CD4-positive, alpha-beta T cell treated with Interleukin-15 for 4 hours (primary cell): ENCODE measurements at regions not wholly inside any gene's neighbourhood (a gene's known extent, or its start where the extent isn't known, plus 50 kb on each side); places are given as distances from the start of the nearest gene placed in this dataset.

ENCODE experiments used
- DNase-seq: peaks from one replicate; pipeline ENCODE4 v3.0.0-alpha.2; 2020; ENCODE audit warnings: low spot score

- DNase-seq, result no peak
Observed at GRCh38 chr2:151156431-151156830, 105.2 kb downstream of the RBM43 start.

- no peak for DNase-seq
Observed at GRCh38 chr2:151153601-151154000, 108.1 kb downstream of the RBM43 start.

- DNase-seq, result no peak
Observed at GRCh38 chr2:151150331-151151320, 111.0 kb downstream of the RBM43 start.

- DNase-seq, result no peak
Observed at GRCh38 chr2:151138507-151138906, 123.2 kb downstream of the RBM43 start.

GRCh38 chr2:151137526-151137925, 124.1 kb downstream of the RBM43 start:
- DNase-seq, result no peak

DNA sequence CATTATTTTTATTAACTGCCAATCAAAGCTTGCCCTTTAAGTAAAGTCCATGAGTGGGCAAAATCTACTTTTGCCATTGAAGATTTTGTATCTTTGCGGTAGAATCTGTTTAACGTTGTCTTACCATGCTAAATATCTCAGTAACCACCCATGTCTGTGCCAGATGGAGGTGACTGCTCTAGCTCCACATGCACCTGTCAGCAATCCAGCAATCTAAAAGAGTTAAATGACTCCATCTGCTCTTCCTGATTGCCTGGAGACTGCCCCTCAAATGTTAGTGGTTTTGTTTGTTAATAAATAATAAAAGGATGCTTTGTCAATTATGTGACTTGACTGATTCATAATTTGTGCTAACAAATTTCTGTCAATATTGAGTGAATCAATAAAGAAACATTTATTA, 141.7 kb downstream of the RBM43 start:
- no peak for DNase-seq

DNA sequence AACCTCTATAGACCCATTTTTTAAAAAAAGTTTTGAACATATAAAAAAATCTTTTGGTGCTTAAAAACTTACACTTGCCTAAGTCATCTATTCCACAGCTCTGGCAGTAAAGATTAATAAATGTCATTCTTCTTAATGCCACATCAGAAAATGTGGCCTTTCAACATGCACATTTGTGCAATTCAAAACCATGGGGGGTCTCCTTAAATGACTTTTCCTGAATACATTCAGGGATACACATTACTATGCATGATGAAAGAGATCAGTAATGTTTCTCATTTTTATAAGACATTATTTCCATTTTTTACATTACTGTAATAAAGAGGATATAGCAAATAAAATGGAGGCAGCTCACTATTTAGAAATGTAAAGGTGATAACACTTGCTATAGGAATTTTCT, 142.3 kb downstream of the RBM43 start:
- no peak for DNase-seq

GRCh38 chr2:151118269-151118668, 143.4 kb downstream of the RBM43 start:
- DNase-seq, result no peak

DNA sequence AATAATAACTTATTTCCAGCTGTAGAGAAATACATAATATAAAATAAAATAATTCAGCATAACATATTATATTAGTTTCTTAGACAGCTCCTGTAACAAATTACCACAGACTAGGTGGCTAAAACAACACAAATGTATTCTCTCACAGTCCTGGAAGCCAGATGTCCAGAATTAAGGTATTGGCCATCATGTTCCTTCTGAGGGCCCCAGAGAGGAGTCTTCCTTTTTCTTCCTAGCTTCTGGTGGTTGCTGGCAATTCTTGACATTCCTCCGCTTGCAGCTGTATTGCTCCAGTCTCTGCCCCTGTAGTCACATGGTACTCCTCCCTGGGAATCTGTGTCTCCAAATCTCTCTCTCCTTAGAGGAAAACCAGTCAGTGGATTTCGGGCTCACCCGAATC, 146.8 kb downstream of the RBM43 start:
- DNase-seq, result no peak

DNA sequence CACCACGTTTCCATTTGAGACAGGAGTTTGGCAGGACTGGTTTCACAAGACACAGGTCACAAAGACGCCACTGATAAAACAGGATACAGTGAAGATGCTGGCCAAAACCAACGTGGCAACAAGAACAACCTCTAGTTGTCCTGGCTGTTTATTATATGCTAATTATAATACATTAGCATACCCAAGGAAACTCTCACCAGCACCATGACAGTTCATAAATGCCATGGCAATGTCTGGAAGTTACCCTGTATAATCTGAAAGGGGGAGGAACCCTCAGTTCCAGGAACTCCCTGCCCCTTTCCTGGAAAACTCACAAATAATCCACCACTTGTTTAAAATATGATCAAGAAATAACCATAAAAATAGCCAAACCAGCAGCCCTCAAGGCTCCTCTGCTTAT, 148.3 kb downstream of the RBM43 start:
- DNase-seq, result no peak

GRCh38 chr2:151111599-151112278, 149.9 kb downstream of the RBM43 start:
- DNase-seq, result no peak

DNA sequence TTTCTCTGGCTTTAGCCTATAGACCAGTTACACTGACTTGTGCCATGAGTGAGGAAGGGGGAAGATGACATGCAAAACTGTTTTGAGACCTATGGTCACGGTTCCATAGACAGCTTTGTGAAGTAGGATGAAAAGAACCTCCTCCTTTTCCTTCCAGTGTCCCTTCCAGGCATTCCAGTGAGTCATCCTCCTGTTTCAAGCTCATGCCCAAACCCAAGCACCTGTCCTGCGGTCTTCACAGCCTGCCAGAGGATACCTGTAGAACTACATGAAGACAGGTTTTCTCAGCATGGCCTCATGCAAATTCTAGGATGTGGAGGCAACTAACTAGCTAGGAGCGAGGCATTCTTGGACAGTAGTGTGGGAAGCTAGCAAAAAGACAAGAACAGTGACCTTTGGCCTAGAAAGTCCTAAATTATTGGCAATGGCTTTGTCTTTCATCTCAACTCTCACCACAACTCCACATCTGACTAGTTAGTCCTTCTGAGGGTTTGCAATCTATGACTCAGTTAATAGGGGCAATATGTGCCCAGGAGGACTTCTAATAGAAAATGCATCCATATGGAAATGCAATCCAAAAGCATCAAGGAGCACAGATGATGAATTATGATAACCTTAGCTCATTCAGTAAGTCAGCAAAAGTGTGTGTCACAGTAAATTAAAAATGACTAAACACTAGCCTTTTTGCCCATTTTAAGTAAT, 154.7 kb downstream of the RBM43 start:
- DNase-seq, result no peak

GRCh38 chr2:151103551-151103950, 158.1 kb downstream of the RBM43 start:
- no peak for DNase-seq

GRCh38 chr2:151102226-151102625, 159.4 kb downstream of the RBM43 start:
- DNase-seq, result no peak

GRCh38 chr2:151098841-151099240, 162.8 kb downstream of the RBM43 start:
- DNase-seq, result no peak

DNA sequence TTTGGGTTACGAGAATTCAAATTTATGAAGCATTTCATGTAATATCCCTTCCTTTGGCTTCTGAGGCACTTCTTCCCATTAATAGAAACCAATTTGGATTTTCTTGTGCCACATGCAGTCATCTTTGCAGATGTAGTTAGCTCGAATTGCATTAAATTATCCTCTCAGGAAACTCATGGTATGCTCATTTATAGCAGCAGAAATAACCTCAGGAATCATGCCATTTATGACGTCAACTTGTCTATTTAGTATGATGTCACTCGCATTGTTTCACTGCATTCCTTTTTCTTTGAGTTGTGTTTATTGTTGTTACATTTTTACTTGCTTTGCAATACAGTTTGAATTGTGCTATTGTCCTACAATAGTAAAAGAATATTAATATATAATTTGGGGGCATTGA, 163.8 kb downstream of the RBM43 start:
- DNase-seq, result no peak

DNA sequence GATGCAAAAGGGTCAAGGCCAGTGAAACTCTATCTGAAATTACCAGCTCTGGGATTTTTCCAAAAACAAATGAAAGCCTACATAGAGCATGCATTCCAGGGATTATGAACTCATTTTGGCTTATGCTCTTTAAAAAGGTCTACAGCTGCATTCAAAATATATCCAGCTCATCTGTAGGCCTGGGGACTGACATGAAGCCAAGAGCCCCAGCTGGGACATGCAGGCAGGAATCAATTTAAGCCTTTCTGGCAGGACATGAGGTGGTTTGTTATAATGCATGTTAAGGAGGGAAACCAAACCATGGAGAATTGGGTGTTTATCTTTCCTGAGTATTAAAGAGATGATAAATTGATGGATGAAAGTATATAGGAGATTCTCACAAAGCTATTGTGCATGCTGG, 164.5 kb downstream of the RBM43 start:
- DNase-seq, result no peak

DNA sequence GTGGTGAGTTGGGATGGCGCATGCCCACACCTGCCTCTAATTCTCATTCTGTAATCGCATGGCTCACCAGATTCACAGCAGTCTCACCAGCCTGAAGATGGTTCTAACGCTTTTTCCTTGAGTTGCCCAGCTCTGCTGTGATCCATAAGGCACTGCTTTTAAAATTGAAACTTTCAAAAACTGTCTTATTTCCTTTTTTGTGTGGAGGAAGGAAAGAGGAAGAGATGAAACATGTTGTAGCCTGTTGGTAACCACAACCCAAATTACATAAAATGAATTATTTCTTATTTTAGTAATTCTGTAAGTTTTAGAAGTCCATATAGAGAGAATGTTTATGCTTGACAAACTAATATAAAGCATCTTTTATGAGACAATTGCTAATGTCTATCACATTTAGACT, 165.4 kb downstream of the RBM43 start:
- no peak for DNase-seq

- no peak for DNase-seq
Observed at GRCh38 chr2:151095463-151095862, 166.2 kb downstream of the RBM43 start.

GRCh38 chr2:151091583-151091982, 170.1 kb downstream of the RBM43 start:
- no peak for DNase-seq

GRCh38 chr2:151087377-151087776, 174.3 kb downstream of the RBM43 start:
- no peak for DNase-seq

DNA sequence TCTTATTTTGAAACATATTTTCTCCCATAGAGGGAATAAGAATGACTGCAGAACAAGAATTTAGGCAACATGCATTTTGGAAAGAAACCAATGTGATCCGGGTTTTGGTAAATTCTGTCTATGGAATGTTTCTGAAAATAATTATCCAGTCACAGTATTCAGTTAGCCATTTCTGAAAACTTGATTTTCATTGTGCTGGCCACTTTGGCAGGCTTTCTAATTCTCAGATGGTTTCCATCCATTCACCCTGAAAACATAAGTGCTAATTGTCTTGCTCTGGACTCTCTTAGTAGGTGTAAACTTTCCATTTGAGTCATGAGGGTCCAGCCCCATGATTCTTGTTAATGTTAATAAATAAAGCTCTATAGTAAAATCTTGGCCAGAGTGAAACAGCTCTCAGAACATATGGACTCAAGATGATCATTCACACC, 176.5 kb downstream of the RBM43 start:
- no peak for DNase-seq
